Motor neuron (in vitro differentiated cells): ENCODE measurements at regions not wholly inside any gene's neighbourhood (a gene's known extent, or its start where the extent isn't known, plus 50 kb on each side); places are given as distances from the start of the nearest gene placed in this dataset.

ENCODE experiments used
- ATAC-seq, 8 experiments: fragments of 200-7000 bp; cut with Tn5 transposase; replicated peaks in 6 of 8; 2 replicates each; pipeline ENCODE4 v1.8.0; 2021; ENCODE audit warnings: mild to moderate bottlenecking in 8 of 8, moderate library complexity in 8 of 8
- H3K27ac ChIP-seq, 2 donors: fragments of 250-450 bp; sonication (Bioruptor Pico); 2 replicates each; pipeline ENCODE4 v1.9.0; 2021; ENCODE audit warnings: antibody characterized with exemption in 2 of 2, mild to moderate bottlenecking in 2 of 2, moderate library complexity in 1 of 2
- H3K4me1 ChIP-seq, 2 donors: fragments of 250-450 bp; sonication (Bioruptor Pico); replicated peaks in 1 of 2; 2 replicates each; pipeline ENCODE4 v1.6.1; 2021; ENCODE audit warnings: antibody characterized with exemption in 2 of 2, mild to moderate bottlenecking in 2 of 2, moderate library complexity in 1 of 2
- H3K4me3 ChIP-seq, 5 donors: fragments of 250-450 bp; sonication (Bioruptor Pico); 2 replicates each; pipeline ENCODE4 v1.9.0; 2021; ENCODE audit warnings: antibody characterized with exemption in 5 of 5, mild to moderate bottlenecking in 5 of 5, moderate library complexity in 4 of 5
- WGBS, 10 experiments: fragments of 450-650 bp; shearing (Covaris generic); methylation state at CpG; one replicate each; pipeline ENCODE4 v1.0.0; 2022; 5-methylcytosine and 5-hydroxymethylcytosine counted together
- in situ Hi-C, 9 experiments: fragments of 400-800 bp; cut with MboI; loops; one replicate each; pipeline ENCODE4 v1.15.0; 2021; ENCODE audit warnings: low sequenced_read_pairs in 9 of 9, low pct_unique_long_range_greater_than_20kb in 2 of 9; ENCODE audit not compliant: unreplicated experiment in 9 of 9

DNA sequence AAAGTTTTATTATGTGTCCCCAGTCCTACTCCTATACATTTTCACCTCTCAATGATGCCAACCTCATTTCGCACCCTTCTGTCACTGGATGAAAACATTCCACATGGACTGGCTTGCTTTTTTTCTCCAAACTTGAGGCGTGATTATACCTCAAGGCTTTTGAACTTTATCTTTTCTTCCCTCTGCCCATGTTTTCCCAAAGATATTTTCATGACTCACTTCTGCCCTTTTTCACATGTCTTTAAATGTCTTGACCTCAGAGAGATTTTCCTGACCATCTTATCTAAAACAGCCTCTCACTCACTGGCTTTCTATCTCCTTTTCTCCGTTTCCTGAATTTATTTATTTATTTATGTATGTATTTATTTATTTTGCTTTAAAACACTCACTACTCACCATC is 659.0 kb downstream of the PTPRC start:
- in situ Hi-C loops: no loop called here
- no peak for ATAC-seq
- Histone ChIP-seq H3K4me1 (peaks cover 6 to 22% of the 10 kb centered on the region in 2 donors), H3K4me3 (no peak overlapping the region), H3K27ac (no peak overlapping the region)
- WGBS, 10 experiments: 40 to 100% (median 82%) methylated on average over 1 to 3 of the region's 3 CpGs

DNA sequence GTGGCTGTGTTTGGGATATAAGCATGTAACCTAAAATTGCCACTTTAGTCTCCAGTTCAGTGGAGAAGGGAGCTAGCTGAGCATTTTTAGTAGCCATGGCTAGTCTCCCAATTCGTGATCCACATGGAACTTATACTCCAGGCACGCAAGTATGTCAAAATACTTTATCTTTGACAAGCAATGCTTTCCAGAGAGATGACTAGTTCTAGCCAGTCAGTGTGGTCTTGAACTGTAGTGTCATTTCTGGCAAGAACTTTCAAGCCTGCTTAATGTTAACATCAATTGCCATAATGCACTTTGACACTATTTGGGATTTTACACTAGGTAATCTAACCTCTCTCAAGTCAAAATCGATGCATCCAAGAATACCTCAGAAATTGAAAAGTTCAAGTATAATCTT is 660.0 kb downstream of the PTPRC start:
- ATAC-seq: no peak
- Histone ChIP-seq H3K4me1 (peaks cover 6 to 22% of the 10 kb centered on the region in 2 donors), H3K4me3 (no peak overlapping the region), H3K27ac (no peak overlapping the region)
- in situ Hi-C loops: no loop called here
- WGBS, 10 experiments: 29 to 100% (median 90%) methylated on average over 1 to 3 of the region's 3 CpGs; no CpG with 5 or more reads in 2 of the 10 experiments

DNA sequence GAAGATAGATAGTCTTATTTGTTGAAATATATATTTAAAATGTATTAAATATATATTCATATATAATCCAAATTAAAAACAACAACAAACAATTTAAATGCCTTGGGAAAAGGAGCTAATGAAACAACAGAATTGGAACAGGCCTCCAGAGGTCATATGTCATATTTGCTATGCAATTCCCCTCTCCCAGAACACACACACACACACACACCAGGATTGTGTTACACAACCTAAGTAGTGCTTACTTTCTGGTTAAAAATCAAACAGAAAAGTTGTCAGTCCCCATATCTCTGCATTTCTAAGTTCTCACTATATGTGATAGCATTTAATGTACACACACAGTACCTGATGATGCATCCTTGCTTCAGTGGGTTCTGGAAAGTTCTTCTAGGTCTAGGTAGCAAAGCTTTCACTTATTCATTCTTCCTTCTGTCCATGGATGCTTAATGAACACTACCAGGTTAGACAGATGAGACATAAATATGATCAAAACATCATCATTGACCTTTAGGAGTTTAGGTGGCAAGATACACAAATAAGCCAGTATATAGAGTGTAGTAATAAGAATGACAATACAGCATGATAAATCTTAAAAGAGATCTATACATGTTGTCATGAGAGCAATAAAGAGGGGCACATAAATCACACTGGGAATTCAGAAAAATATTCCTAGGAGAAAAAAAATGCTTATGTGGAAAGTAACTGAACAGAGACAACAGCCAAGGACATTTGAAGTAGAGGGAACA is 662.8 kb downstream of the PTPRC start:
- Histone ChIP-seq H3K4me1 (peaks cover 3 to 19% of the 10 kb centered on the region in 2 donors), H3K27ac (peak overlapping the region in 1 of 2 donors; percentile 36), H3K4me3 (no peak overlapping the region)
- ATAC-seq: peak in 3 of 8 experiments; percentile 70 to 79 (median 71)
- in situ Hi-C loops: no loop called here

DNA sequence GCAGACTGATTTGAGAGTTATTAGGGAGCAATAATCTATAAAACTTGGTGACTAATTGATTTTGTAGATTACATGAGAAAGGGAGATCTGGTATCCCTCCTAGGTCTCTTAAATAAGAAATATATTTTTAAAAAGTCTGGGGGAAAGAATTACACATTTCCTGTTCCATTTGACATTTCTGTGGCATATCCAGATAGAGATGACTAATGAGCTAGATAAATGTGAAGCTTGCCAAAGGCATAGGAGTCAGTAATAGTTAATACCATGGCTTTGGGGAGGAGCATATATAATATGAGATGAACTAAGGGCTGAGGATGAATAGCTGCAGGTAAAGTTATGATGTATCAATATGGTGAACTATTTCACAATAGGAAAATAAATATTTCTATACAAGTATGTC is 663.7 kb downstream of the PTPRC start:
- no peak overlapping the region for H3K4me3 ChIP-seq
- no peak for ATAC-seq
- H3K27ac ChIP-seq: no peak overlapping the region
- peaks cover 3 to 19% of the 10 kb centered on the region in 2 donors for H3K4me1 ChIP-seq
- in situ Hi-C loops: no loop called here

DNA sequence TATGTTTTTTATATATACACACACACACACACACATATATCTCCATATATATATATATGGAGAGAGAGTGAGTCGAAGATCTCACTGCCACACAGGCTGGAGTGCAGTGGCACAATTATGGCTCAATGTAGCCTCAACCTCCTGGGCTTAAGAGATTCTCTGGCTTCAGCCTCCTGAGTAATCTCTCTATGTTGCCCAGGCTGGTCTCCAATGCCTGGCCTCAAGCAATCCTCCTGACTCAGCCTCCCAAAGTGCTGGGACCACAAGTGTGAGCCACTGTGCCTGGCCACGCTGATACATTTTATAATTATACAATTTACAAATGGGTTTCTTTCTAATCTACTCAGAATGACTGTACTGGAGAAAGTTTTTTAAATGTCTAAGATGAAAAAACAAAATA is 664.2 kb downstream of the PTPRC start:
- in situ Hi-C loops: no loop called here
- 75 to 100% (median 94%) methylated on average over 1 to 2 of the region's 2 CpGs; no CpG with 5 or more reads in 4 of the 10 experiments for WGBS, 10 experiments

DNA sequence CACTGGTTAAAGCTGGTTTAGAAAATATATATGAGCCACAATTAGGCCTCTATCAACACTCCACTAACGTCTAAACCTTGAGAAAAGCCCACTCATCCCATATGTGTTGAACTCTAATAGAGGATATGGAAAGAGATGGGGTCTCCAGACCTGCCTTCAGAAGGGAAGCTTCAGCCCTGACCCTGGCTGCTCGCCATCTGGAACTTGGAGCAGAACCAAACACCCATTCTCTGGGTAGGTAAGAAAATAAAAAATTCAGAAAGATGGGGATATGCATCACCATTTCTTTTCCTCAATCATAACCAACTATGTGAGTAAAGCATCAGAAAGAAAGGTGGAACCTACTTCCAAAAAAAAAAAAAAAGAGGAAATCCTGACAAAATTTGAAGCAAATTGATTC is 666.2 kb downstream of the PTPRC start:
- 0 to 100% (median 84%) methylated on average over 1 to 2 of the region's 2 CpGs; no CpG with 5 or more reads in 1 of the 10 experiments for WGBS, 10 experiments
- ATAC-seq: no peak
- Histone ChIP-seq H3K4me3 (no peak overlapping the region), H3K4me1 (peaks cover 3 to 19% of the 10 kb centered on the region in 2 donors), H3K27ac (no peak overlapping the region)
- in situ Hi-C loops: no loop called here

More for the DNA sequence above, 664.2 kb downstream of the PTPRC start:
- H3K4me1 ChIP-seq: peaks cover 3 to 19% of the 10 kb centered on the region in 2 donors
- H3K27ac ChIP-seq: no peak overlapping the region
- ATAC-seq: no peak
- no peak overlapping the region for H3K4me3 ChIP-seq

DNA sequence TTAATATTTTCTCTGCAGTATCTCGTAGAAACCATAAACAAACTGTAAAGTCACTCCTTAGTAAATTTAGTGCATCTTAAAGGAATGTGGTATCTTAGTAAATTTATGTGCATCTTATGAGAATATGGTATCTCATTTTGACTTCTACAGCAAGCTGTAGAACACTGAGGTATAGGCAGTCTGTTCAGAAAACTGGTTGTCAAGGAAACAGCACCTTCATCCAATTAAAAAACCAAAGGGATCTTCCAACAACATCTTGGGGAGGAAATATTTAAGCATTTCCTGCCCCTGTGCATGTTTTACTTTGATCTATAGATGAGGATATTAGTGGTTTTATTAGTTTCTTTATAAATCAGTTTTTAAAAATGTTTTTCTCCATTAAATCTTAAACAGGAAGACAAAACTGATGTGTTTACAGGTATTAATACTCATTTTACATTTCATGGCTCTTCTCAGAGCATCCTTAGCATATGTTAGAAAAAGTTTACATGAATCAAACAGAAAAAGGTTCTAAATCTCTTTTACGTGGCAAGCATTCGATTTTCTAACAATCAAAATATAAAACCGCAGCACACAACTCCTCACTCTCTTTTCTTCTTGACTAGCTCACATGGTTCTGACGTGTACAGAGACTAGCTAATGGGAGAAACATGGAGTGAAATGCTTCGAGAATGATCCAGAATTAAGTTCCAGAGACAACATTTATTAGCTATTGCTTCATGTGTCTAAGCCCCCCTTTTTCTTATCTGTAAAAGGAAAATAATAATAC is 668.8 kb downstream of the PTPRC start:
- ATAC-seq: no peak
- in situ Hi-C loops: no loop called here
- Histone ChIP-seq H3K4me1 (peaks cover 0 to 8% of the 10 kb centered on the region in 2 donors), H3K4me3 (no peak overlapping the region), H3K27ac (no peak overlapping the region)
- WGBS, 10 experiments: 33 to 100% (median 89%) methylated on average over 2 to 6 of the region's 6 CpGs

DNA sequence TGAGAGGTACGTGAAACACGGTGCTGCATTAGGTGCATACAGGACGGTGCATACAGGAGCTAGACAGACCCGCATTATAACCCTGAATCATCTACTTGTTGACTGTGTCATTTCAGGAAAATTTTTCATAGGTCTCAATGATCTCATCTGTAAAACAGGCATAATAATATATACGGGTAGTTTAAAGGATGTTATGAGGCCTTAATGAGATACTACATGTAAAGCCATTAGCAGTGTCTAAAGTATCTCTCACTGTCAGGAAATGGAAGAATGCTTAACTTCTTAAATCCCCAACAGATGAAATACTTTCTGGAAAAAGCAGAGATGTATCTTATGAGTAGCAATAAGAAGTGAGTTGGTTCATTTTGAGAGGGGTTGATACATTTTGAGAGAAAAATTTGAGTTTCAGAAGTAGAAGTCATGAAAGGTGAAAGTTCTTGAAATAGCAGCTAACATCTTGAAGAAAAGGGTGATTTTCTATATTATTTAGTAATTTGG is 669.6 kb downstream of the PTPRC start:
- in situ Hi-C loops: no loop called here
- no peak for ATAC-seq
- Histone ChIP-seq H3K4me1 (peaks cover 0 to 8% of the 10 kb centered on the region in 2 donors), H3K27ac (no peak overlapping the region), H3K4me3 (no peak overlapping the region)
- 0 to 100% (median 93%) methylated on average over 1 to 5 of the region's 5 CpGs; no CpG with 5 or more reads in 1 of the 10 experiments for WGBS, 10 experiments

DNA sequence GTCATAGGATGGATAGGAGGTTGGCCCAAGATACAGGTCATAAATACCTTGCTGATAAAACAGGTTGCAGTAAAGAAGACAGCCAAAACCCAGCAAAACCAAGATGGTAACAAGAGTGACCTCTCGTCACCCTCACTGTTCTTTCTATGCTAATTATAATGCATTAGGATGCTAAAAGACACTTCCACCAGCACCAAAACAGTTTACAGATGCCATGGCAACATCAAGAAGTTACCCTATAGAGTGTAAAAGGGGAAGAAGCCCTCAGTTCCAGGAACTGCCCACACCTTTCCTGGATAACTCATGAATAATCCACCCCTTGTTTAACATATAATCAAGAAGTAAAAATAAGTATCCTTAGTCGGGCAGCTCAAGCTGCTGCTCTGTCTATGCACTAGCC is 671.9 kb downstream of the PTPRC start:
- 40 to 83% (median 70%) methylated on average over 1 to 2 of the region's 2 CpGs; no CpG with 5 or more reads in 4 of the 10 experiments for WGBS, 10 experiments
- Histone ChIP-seq H3K27ac (no peak overlapping the region), H3K4me3 (no peak overlapping the region), H3K4me1 (peaks cover 0 to 8% of the 10 kb centered on the region in 2 donors)
- in situ Hi-C loops: no loop called here
- peak in 4 of 8 experiments; percentile 15 to 91 (median 75) for ATAC-seq

DNA sequence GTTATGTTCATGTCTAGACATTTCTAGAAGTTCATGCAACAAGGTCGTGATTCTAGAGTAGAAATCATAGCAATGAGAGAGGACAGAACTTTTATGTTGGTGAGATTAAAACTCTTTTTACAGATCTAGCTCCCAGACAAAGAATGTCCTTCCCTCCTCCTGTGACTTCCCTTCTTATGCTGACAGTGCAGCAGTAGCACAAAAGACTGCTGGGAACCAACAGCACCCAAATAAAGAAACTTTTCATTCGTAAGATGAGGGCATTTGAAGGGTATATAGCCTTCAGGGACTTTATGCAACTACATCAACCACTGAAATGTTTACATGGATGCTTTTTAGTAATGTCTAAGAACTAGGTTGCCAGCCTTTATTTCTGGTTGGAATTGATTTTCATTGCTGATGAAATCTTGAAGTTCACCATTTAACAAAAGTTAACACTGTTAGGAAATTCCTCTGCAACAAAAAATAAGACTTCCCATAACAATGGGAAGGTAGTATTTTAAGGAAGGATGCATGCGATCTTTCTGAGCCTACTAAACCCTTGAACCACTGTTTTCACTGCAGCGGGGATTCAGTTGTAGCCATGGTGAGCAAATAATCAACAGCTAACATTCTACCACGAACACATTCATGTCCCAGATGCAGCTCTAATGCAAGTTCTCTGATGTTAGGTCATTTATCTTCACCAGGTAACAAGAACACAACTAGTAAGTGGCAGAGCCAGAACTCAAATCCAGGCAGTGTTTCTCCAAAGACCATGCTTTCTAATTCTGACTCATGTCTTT is 672.8 kb downstream of the PTPRC start:
- WGBS, 10 experiments: 23 to 78% (median 54%) methylated on average over 2 to 5 of the region's 5 CpGs
- peak in 2 of 8 experiments; percentile 56 to 64 for ATAC-seq

DNA sequence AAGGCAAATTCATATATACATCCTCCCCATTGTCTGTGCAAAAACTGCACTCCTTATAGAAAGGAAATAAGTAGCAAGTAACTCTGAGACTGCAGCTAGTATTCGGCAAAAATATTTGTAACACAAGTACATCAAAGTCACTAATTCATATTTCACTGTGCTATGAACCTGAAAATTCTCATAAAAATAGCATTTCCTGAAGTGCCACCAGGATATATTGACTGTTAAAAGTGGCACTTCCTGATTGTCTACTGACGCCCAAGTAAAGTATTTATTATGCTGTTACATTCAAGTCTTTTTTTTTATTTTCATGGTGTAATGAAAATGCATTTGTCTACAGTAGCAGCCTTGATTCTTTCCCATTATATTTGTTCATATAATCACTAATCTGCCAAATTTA is 673.8 kb downstream of the PTPRC start:
- no peak overlapping the region for H3K4me3 ChIP-seq
- peaks cover 0 to 8% of the 10 kb centered on the region in 2 donors for H3K4me1 ChIP-seq
- WGBS, 10 experiments: 21 to 100% (median 89%) methylated on average over 1 to 2 of the region's 2 CpGs
- in situ Hi-C loops: no loop called here
- no peak overlapping the region for H3K27ac ChIP-seq
- no peak for ATAC-seq

More for the DNA sequence above, 672.8 kb downstream of the PTPRC start:
- H3K27ac ChIP-seq: no peak overlapping the region
- in situ Hi-C loops: no loop called here
- peaks cover 0 to 8% of the 10 kb centered on the region in 2 donors for H3K4me1 ChIP-seq
- no peak overlapping the region for H3K4me3 ChIP-seq

DNA sequence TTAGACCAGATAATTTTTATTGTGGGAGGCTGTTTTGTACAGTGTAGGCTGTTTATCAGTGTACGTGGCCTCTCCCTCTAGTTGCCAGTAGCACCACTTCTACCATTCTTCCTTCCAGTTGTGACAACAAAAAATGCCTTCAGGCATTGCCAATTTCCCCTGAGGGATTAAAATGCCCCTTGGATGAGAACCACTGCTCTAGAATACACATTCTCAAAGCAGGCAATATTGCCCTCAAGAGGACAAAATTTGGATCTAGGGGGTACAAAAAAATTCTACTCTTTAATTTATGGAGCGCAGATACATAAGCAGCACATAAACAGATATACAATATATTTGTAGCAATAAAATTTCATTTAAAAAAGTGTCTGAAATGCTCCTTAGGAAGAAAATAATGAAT is 674.6 kb downstream of the PTPRC start:
- H3K27ac ChIP-seq: no peak overlapping the region
- 60 to 100% (median 86%) methylated on average over 1 to 2 of the region's 2 CpGs; no CpG with 5 or more reads in 1 of the 10 experiments for WGBS, 10 experiments
- peaks cover 0 to 8% of the 10 kb centered on the region in 2 donors for H3K4me1 ChIP-seq
- ATAC-seq: no peak
- H3K4me3 ChIP-seq: no peak overlapping the region
- in situ Hi-C loops: no loop called here

DNA sequence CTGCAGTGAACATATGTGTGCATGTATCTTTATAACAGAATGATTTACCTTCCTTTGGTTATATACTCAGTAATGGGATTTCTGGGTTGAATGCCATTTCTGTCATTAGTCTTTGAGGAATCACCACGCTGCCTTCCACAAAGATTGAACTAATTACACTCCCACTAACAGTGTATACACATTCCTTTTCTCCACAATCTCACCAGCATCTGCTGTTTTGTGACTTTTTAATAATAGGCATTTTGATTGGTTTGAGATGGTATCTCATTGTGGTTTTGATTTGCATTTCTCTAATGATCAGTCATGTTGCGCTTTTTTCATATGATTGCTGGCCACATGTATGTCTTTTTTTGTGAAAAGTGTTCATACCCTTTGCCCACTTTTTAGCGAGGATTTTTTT is 680.5 kb downstream of the PTPRC start:
- in situ Hi-C loops: no loop called here
- no peaks in the 10 kb centered on the region for H3K4me1 ChIP-seq
- peak in 1 of 8 experiments; percentile 17 for ATAC-seq
- no peak overlapping the region for H3K4me3 ChIP-seq
- WGBS, 10 experiments: 22 to 100% (median 82%) methylated on average over 2 to 3 of the region's 3 CpGs
- no peak overlapping the region for H3K27ac ChIP-seq
